ENCODE measurements at regions not wholly inside any gene's neighbourhood (a gene's known extent, or its start where the extent isn't known, plus 50 kb on each side); places are given as distances from the start of the nearest gene placed in this dataset.
"Not testable (repeated sequence)": the region's sequence is repeated elsewhere in the genome, so short reads cannot be mapped to it uniquely, and the experiment has no call there.

- Histone ChIP-seq H3K4me3 (no peak overlapping the region), H3K4me1 (replicated peaks in 1 of 2) (peaks cover 0 to 11% of the 10 kb centered on the region in 2 donors), H3K27ac (no peak overlapping the region)
- no peak for ATAC-seq (replicated peaks in 6 of 8)
- WGBS, 10 experiments: 68 to 100% (median 86%) methylated on average over 1 to 6 of the region's 6 CpGs
- in situ Hi-C loops (cut with MboI; ENCODE audit: low pct_unique_long_range_greater_than_20kb in 2 of 9, low sequenced_read_pairs in 9 of 9, unreplicated experiment in 9 of 9): no loop called here
These were observed 1245.3 kb downstream of the ROBO2 start for GRCh38 chr3:78285032-78285728.

- H3K4me3 ChIP-seq: no peak overlapping the region
- H3K4me1 ChIP-seq (replicated peaks in 1 of 2): peaks cover 0 to 11% of the 10 kb centered on the region in 2 donors
- in situ Hi-C loops (cut with MboI; ENCODE audit: low pct_unique_long_range_greater_than_20kb in 2 of 9, low sequenced_read_pairs in 9 of 9, unreplicated experiment in 9 of 9): no loop called here
- peak in 3 of 8 experiments; percentile 80 to 99 (median 85) for ATAC-seq (replicated peaks in 6 of 8)
- no peak overlapping the region for H3K27ac ChIP-seq
These were observed 1247.2 kb downstream of the ROBO2 start for GRCh38 chr3:78287085-78287484.

GRCh38 chr3:78293284-78293683 lies 1253.4 kb downstream of the ROBO2 start:
- 21 to 100% (median 73%) methylated on average over 1 to 3 of the region's 3 CpGs for WGBS, 10 experiments
- in situ Hi-C loops (cut with MboI; ENCODE audit: low pct_unique_long_range_greater_than_20kb in 2 of 9, low sequenced_read_pairs in 9 of 9, unreplicated experiment in 9 of 9): no loop called here
- Histone ChIP-seq H3K4me1 (replicated peaks in 1 of 2) (peaks cover 2 to 10% of the 10 kb centered on the region in 2 donors), H3K4me3 (no peak overlapping the region), H3K27ac (no peak overlapping the region)
- peak in 3 of 8 experiments; percentile 13 to 62 (median 51) for ATAC-seq (replicated peaks in 6 of 8)

GRCh38 chr3:78304115-78304514 lies 1264.2 kb downstream of the ROBO2 start:
- ATAC-seq (replicated peaks in 6 of 8): peak in 4 of 8 experiments; percentile 36 to 56 (median 49)
- no peak overlapping the region for H3K4me3 ChIP-seq
- H3K27ac ChIP-seq: no peak overlapping the region
- WGBS, 10 experiments: 20 to 95% (median 77%) methylated on average over 1 to 2 of the region's 2 CpGs; no CpG with 5 or more reads in 1 of the 10 experiments
- in situ Hi-C loops (cut with MboI; ENCODE audit: low pct_unique_long_range_greater_than_20kb in 2 of 9, low sequenced_read_pairs in 9 of 9, unreplicated experiment in 9 of 9): no loop called here
- peaks cover 0 to 10% of the 10 kb centered on the region in 2 donors for H3K4me1 ChIP-seq (replicated peaks in 1 of 2)

- WGBS, 10 experiments: 36 to 83% (median 62%) methylated on average over 1 to 2 of the region's 2 CpGs; no CpG with 5 or more reads in 2 of the 10 experiments
These were observed 1273.0 kb downstream of the ROBO2 start for GRCh38 chr3:78312851-78313250.

GRCh38 chr3:78313332-78313731 lies 1273.4 kb downstream of the ROBO2 start:
- Histone ChIP-seq H3K4me1 (replicated peaks in 1 of 2) (peaks cover 0 to 9% of the 10 kb centered on the region in 2 donors), H3K27ac (no peak overlapping the region), H3K4me3 (no peak overlapping the region)
- 0 to 100% (median 67%) methylated on average over 1 of the region's 1 CpG; no CpG with 5 or more reads in 1 of the 10 experiments for WGBS, 10 experiments
- in situ Hi-C loops (cut with MboI; ENCODE audit: low pct_unique_long_range_greater_than_20kb in 2 of 9, low sequenced_read_pairs in 9 of 9, unreplicated experiment in 9 of 9): no loop called here
- ATAC-seq (replicated peaks in 6 of 8): peak in 2 of 8 experiments; percentile 79 to 92

More at GRCh38 chr3:78312851-78313250, 1273.0 kb downstream of the ROBO2 start:
- in situ Hi-C loops (cut with MboI; ENCODE audit: low pct_unique_long_range_greater_than_20kb in 2 of 9, low sequenced_read_pairs in 9 of 9, unreplicated experiment in 9 of 9): no loop called here
- H3K4me1 ChIP-seq (replicated peaks in 1 of 2): peaks cover 0 to 8% of the 10 kb centered on the region in 2 donors
- no peak overlapping the region for H3K27ac ChIP-seq
- no peak overlapping the region for H3K4me3 ChIP-seq
- peak in 1 of 8 experiments; percentile 42 for ATAC-seq (replicated peaks in 6 of 8)

- in situ Hi-C loops (cut with MboI; ENCODE audit: low pct_unique_long_range_greater_than_20kb in 2 of 9, low sequenced_read_pairs in 9 of 9, unreplicated experiment in 9 of 9): no loop called here
- Histone ChIP-seq H3K4me3 (no peak overlapping the region), H3K4me1 (replicated peaks in 1 of 2) (peaks cover 0 to 10% of the 10 kb centered on the region in 2 donors), H3K27ac (no peak overlapping the region)
- peak in 1 of 8 experiments; percentile 26 for ATAC-seq (replicated peaks in 6 of 8)
- 26 to 100% (median 45%) methylated on average over 1 to 2 of the region's 2 CpGs for WGBS, 10 experiments
These were observed 1274.4 kb downstream of the ROBO2 start for GRCh38 chr3:78314327-78314726.

GRCh38 chr3:78317774-78318173 lies 1277.9 kb downstream of the ROBO2 start:
- in situ Hi-C loops (cut with MboI; ENCODE audit: low pct_unique_long_range_greater_than_20kb in 2 of 9, low sequenced_read_pairs in 9 of 9, unreplicated experiment in 9 of 9): no loop called here
- H3K4me3 ChIP-seq: no peak overlapping the region
- ATAC-seq (replicated peaks in 6 of 8): no peak
- H3K4me1 ChIP-seq (replicated peaks in 1 of 2): peaks cover 0 to 9% of the 10 kb centered on the region in 2 donors
- WGBS, 10 experiments: 10 to 100% (median 87%) methylated on average over 1 of the region's 1 CpG; no CpG with 5 or more reads in 2 of the 10 experiments
- H3K27ac ChIP-seq: no peak overlapping the region

- no peak overlapping the region for H3K4me3 ChIP-seq
- in situ Hi-C loops (cut with MboI; ENCODE audit: low pct_unique_long_range_greater_than_20kb in 2 of 9, low sequenced_read_pairs in 9 of 9, unreplicated experiment in 9 of 9): no loop called here
- ATAC-seq (replicated peaks in 6 of 8): peak in 2 of 8 experiments; percentile 38 to 51
- no peak overlapping the region for H3K27ac ChIP-seq
- 50 to 100% (median 81%) methylated on average over 1 to 2 of the region's 2 CpGs; no CpG with 5 or more reads in 3 of the 10 experiments for WGBS, 10 experiments
- peaks cover 0 to 2% of the 10 kb centered on the region in 2 donors for H3K4me1 ChIP-seq (replicated peaks in 1 of 2)
These were observed 1282.9 kb downstream of the ROBO2 start for GRCh38 chr3:78322780-78323179.

GRCh38 chr3:78337801-78338211 lies 1297.9 kb downstream of the ROBO2 start:
- ATAC-seq (replicated peaks in 6 of 8): peak in 7 of 8 experiments; percentile 25 to 77 (median 69)
- in situ Hi-C loops (cut with MboI; ENCODE audit: low pct_unique_long_range_greater_than_20kb in 2 of 9, low sequenced_read_pairs in 9 of 9, unreplicated experiment in 9 of 9): no loop called here
- Histone ChIP-seq H3K4me3 (no peak overlapping the region), H3K27ac (no peak overlapping the region), H3K4me1 (replicated peaks in 1 of 2) (peaks cover 16 to 24% of the 10 kb centered on the region in 2 donors)
- 0 to 20% (median 9%) methylated on average over 1 to 2 of the region's 2 CpGs; no CpG with 5 or more reads in 2 of the 10 experiments for WGBS, 10 experiments

- in situ Hi-C loops (cut with MboI; ENCODE audit: low pct_unique_long_range_greater_than_20kb in 2 of 9, low sequenced_read_pairs in 9 of 9, unreplicated experiment in 9 of 9): no loop called here
- WGBS, 10 experiments: 27 to 100% (median 82%) methylated on average over 1 to 2 of the region's 2 CpGs
- Histone ChIP-seq H3K27ac (no peak overlapping the region), H3K4me3 (no peak overlapping the region), H3K4me1 (replicated peaks in 1 of 2) (peaks cover 16 to 24% of the 10 kb centered on the region in 2 donors)
- ATAC-seq (replicated peaks in 6 of 8): no peak
These were observed 1298.5 kb downstream of the ROBO2 start for GRCh38 chr3:78338405-78338804.

- Histone ChIP-seq H3K27ac (no peak overlapping the region), H3K4me3 (no peak overlapping the region), H3K4me1 (replicated peaks in 1 of 2) (peaks cover 3 to 24% of the 10 kb centered on the region in 2 donors)
- ATAC-seq (replicated peaks in 6 of 8): no peak
- in situ Hi-C loops (cut with MboI; ENCODE audit: low pct_unique_long_range_greater_than_20kb in 2 of 9, low sequenced_read_pairs in 9 of 9, unreplicated experiment in 9 of 9): no loop called here
- 29 to 100% (median 83%) methylated on average over 1 of the region's 1 CpG; no CpG with 5 or more reads in 1 of the 10 experiments for WGBS, 10 experiments
These were observed 1303.3 kb downstream of the ROBO2 start for GRCh38 chr3:78343221-78343620.

GRCh38 chr3:78344267-78344666 lies 1304.4 kb downstream of the ROBO2 start:
- not testable (repeated sequence) for H3K4me3 ChIP-seq
- 14 to 88% (median 63%) methylated on average over 1 to 10 of the region's 10 CpGs for WGBS, 10 experiments

More at GRCh38 chr3:78344267-78344666, 1304.4 kb downstream of the ROBO2 start:
- in situ Hi-C loops (cut with MboI; ENCODE audit: low pct_unique_long_range_greater_than_20kb in 2 of 9, low sequenced_read_pairs in 9 of 9, unreplicated experiment in 9 of 9); ATAC-seq (replicated peaks in 6 of 8); H3K27ac ChIP-seq: not testable (repeated sequence)
- H3K4me1 ChIP-seq (replicated peaks in 1 of 2): peaks cover 0 to 18% of the 10 kb centered on the region in 2 donors
